ENCODE measurements at regions not wholly inside any gene's neighbourhood (a gene's known extent, or its start where the extent isn't known, plus 50 kb on each side); places are given as distances from the start of the nearest gene placed in this dataset.

DNA sequence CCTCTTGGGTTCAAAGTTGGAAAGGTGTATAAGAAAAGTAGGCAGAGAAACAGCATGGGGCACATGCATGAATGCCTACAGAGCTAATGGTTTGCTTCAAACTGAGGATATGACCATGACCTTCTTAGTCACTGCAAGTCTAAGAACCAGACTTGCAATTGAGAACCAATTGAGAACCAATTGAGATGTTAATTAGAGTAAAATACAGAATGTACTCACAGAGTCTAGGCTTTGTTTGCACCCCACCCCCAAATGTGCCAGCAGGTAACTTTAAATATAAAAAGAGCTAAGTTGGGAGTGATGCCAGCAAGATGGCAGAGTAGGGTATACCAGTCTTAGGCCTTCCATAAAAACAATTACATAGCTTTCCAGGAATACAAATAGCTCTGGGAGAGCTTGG, 227.3 kb upstream of the ALG10 start:
- TF ChIP-seq, protein P1, sequence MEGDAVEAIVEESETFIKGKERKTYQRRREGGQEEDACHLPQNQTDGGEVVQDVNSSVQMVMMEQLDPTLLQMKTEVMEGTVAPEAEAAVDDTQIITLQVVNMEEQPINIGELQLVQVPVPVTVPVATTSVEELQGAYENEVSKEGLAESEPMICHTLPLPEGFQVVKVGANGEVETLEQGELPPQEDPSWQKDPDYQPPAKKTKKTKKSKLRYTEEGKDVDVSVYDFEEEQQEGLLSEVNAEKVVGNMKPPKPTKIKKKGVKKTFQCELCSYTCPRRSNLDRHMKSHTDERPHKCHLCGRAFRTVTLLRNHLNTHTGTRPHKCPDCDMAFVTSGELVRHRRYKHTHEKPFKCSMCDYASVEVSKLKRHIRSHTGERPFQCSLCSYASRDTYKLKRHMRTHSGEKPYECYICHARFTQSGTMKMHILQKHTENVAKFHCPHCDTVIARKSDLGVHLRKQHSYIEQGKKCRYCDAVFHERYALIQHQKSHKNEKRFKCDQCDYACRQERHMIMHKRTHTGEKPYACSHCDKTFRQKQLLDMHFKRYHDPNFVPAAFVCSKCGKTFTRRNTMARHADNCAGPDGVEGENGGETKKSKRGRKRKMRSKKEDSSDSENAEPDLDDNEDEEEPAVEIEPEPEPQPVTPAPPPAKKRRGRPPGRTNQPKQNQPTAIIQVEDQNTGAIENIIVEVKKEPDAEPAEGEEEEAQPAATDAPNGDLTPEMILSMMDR (IDR thresholded peaks at IDR 0.05): no peak
- H3K9me3 ChIP-seq: peaks cover 19% of the 10 kb centered on the region
- ATAC-seq: no peak

DNA sequence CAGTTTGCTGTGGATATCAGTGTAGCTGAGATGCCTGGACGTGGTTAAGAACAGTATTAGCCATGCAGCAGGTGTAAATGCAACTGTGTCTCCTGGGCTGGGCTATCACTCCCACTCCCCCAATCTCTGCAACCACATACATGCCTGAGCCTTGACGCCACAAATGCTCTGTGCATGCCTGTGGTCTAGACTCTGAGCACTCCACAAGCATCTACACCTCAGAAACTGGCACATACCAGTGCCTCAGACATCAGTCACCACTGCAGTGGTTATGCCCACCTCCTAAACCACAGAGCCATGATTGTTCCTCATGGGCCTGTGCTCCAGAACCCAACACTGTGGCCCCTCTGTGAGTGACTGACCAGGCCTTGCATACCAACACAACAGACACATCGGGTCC, 226.8 kb upstream of the ALG10 start:
- no peak overlapping the region for H3K4me3 ChIP-seq
- ATAC-seq (no peak), DNase-seq (no peak)
- H3K9me3 ChIP-seq: peaks cover 22% of the 10 kb centered on the region
- intact Hi-C loops (cut with DNase I, micrococcal nuclease): no loop called here
- TF ChIP-seq, protein P1 (IDR thresholded peaks at IDR 0.05): no peak
- no peaks in the 10 kb centered on the region for H3K4me1 ChIP-seq (ENCODE audit: low read depth)
- H3K36me3 ChIP-seq (ENCODE audit: low read depth): no peaks in the 10 kb centered on the region

More for the DNA sequence above, 227.3 kb upstream of the ALG10 start:
- intact Hi-C loops (cut with DNase I, micrococcal nuclease): no loop called here
- H3K4me3 ChIP-seq: no peak overlapping the region
- no peaks in the 10 kb centered on the region for H3K4me1 ChIP-seq (ENCODE audit: low read depth)
- DNase-seq: no peak
- H3K36me3 ChIP-seq (ENCODE audit: low read depth): no peaks in the 10 kb centered on the region

DNA sequence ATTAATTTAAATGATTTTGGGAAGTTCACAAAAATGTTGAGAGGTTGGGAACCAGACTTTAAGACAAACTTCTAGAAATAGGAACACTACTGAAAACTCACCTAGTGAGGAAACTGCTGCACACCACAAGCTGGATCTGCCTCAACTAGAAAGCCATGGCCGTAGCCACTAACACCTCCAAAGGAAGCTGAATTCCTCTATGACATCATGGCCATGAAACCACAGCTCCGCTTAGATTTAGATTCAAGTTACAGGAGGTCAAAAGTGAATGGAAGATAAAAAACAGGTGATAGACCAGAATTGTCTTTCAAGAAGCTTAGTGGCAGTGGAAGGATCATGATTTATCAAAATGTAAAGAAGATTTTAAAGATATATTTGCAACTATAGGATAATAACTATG, 208.8 kb upstream of the ALG10 start:
- DNase-seq (no peak), ATAC-seq (no peak)
- TF ChIP-seq, protein P1 (IDR thresholded peaks at IDR 0.05): no peak
- H3K36me3 ChIP-seq (ENCODE audit: low read depth): no peaks in the 10 kb centered on the region
- H3K9me3 ChIP-seq: peaks cover 29% of the 10 kb centered on the region
- no peaks in the 10 kb centered on the region for H3K4me1 ChIP-seq (ENCODE audit: low read depth)
- no peak overlapping the region for H3K4me3 ChIP-seq
- intact Hi-C loops (cut with DNase I, micrococcal nuclease): no loop called here

DNA sequence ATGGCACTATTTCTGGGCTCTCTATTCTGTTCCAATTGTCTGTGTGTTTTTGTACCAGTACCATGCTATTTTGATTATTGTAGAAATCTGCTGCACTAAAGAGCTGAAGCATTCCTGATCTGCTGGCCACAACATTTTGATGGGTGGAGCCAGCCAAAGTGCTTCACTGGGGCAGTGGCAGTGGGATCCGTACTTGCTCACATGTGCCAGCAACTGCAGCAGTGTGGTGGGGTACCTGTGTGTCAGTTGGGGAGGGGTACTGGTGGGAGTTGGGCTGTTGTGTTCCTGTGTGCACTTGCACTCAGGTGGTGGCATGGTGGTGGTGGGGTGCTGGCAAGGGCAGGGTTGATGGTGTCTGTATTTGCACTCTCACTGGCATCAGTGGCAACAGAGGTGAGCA, 204.6 kb upstream of the ALG10 start:
- Histone ChIP-seq H3K36me3 (ENCODE audit: low read depth) (no peaks in the 10 kb centered on the region), H3K9me3 (peaks cover 33% of the 10 kb centered on the region), H3K4me3 (no peak overlapping the region), H3K4me1 (ENCODE audit: low read depth) (no peaks in the 10 kb centered on the region)
- intact Hi-C loops (cut with DNase I, micrococcal nuclease): no loop called here
- no peak for ATAC-seq
- TF ChIP-seq, protein P1 (IDR thresholded peaks at IDR 0.05): no peak
- no peak for DNase-seq

DNA sequence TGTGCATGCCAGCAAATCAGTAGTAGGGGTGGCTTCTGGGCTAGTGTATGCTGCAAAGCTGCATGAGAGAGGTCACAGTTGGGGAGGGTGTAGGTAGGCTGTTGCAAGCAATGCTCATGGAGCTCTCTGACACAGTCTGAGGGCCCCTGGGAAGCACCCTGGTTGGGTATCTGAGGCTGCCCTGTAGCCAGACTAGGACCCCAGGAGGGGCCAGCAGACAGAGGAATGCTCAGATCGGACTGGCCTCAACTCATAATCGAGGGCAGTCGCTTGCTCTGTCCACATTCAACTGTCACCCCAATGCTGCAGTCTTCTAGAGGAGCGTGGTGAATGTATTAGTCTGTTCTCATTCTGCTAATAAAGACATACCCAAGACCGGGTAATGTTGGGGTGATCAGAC, 204.0 kb upstream of the ALG10 start:
- intact Hi-C loops (cut with DNase I, micrococcal nuclease): no loop called here
- peaks cover 34% of the 10 kb centered on the region for H3K9me3 ChIP-seq
- H3K4me3 ChIP-seq: no peak overlapping the region
- no peaks in the 10 kb centered on the region for H3K36me3 ChIP-seq (ENCODE audit: low read depth)
- DNase-seq (no peak), ATAC-seq (no peak)
- no peaks in the 10 kb centered on the region for H3K4me1 ChIP-seq (ENCODE audit: low read depth)
- TF ChIP-seq, protein P1 (IDR thresholded peaks at IDR 0.05): no peak

DNA sequence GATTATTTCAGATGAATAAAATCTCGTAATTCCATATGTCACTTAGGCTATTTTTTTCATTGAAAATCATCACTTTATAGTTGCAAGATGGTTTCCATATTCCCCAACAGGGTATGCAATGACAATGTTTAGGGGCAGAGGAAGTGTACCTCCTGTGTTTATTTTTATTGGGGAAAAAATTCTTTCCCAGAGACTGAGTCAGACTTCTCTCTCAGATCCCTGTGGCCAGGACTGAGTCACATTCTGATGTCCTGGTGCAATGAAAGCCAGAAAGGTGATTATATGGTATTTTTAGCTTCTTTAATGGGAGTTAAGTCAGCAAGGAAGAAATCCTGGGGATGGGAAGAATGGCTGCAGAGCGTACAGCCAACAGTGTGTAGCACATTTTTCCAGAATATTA, 196.9 kb upstream of the ALG10 start:
- TF ChIP-seq, protein P1 (IDR thresholded peaks at IDR 0.05): no peak
- H3K4me1 ChIP-seq (ENCODE audit: low read depth): no peaks in the 10 kb centered on the region

More for the DNA sequence above, 196.9 kb upstream of the ALG10 start:
- ATAC-seq: no peak
- no peak for DNase-seq
- peaks cover 26% of the 10 kb centered on the region for H3K9me3 ChIP-seq
- H3K36me3 ChIP-seq (ENCODE audit: low read depth): no peaks in the 10 kb centered on the region
- intact Hi-C loops (cut with DNase I, micrococcal nuclease): no loop called here
- no peak overlapping the region for H3K4me3 ChIP-seq

Measured in mucosa of descending colon (tissue), 3 donors.